Panc1 (cell line): ENCODE measurements at regions not wholly inside any gene's neighbourhood (a gene's known extent, or its start where the extent isn't known, plus 50 kb on each side); places are given as distances from the start of the nearest gene placed in this dataset.

Source experiments
- ATAC-seq: fragments of 200-7000 bp; cut with Tn5 transposase; 2 replicates; pipeline ENCODE4 v1.9.1; 2020; ENCODE audit warnings: mild to moderate bottlenecking, moderate library complexity
- BruUV-seq: library from RNA; stranded (reverse); fragments of 400-500 nt; replicated peaks from 2 replicates; lab custom pipeline; 2021; lab: Mats Ljungman, UMichigan
- CTCF ChIA-PET: fragments of 300-600 bp; sonication (Branson Sonifier 250); formaldehyde crosslinking; loops from one replicate; lab custom pipeline; 2022; ENCODE audit warnings: antibody characterized with exemption; lab: Charles Lee
- POLR2A ChIA-PET: fragments of 300-600 bp; sonication (Branson Sonifier 250); formaldehyde crosslinking; loops from one replicate; lab custom pipeline; 2022; ENCODE audit warnings: antibody characterized with exemption; lab: Charles Lee
- DNase-seq: peaks from one replicate; pipeline ENCODE4 v3.0.0-alpha.2; 2010; ENCODE audit warnings: low read depth, low spot score
- H3K27ac ChIP-seq: 2 replicates; pipeline ENCODE4 v1.5.1; 2011; ENCODE audit warnings: mild to moderate bottlenecking, low read length, inconsistent platforms
- H3K27me3 ChIP-seq: fragments of 200-500 bp; sonication (Bioruptor generic); 2 replicates; pipeline ENCODE4 v1.6.0; 2014; ENCODE audit warnings: low read length, inconsistent platforms; ENCODE audit not compliant: control insufficient read depth, insufficient read depth
- H3K36me3 ChIP-seq: fragments of 200-500 bp; sonication (Bioruptor generic); 2 replicates; pipeline ENCODE4 v1.5.1; 2014; ENCODE audit warnings: inconsistent platforms, mild to moderate bottlenecking, low read length, moderate library complexity; ENCODE audit not compliant: control insufficient read depth, insufficient read depth
- H3K4me1 ChIP-seq: 2 replicates; pipeline ENCODE4 v1.5.1; 2011; ENCODE audit warnings: inconsistent platforms, mild to moderate bottlenecking, low read length, moderate library complexity; ENCODE audit not compliant: control insufficient read depth, insufficient read depth
- H3K4me3 ChIP-seq, 2 experiments: 2 replicates each; pipeline ENCODE4 v1.5.1; 2011 to 2012; ENCODE audit warnings: low read depth in 2 of 2, low read length in 2 of 2, mild to moderate bottlenecking in 2 of 2, inconsistent platforms in 1 of 2, moderate library complexity in 1 of 2
- H3K9me3 ChIP-seq: fragments of 200-500 bp; sonication (Bioruptor generic); 2 replicates; pipeline ENCODE4 v1.5.1; 2014; ENCODE audit warnings: low read depth, mild to moderate bottlenecking, inconsistent platforms, low read length, moderate library complexity; ENCODE audit not compliant: control insufficient read depth, insufficient read depth
- POLR2AphosphoS5 ChIP-seq: IDR thresholded peaks from 2 replicates; pipeline ENCODE4 v1.6.1; 2012; ENCODE audit warnings: mild to moderate bottlenecking, low read depth, low read length, moderate library complexity
- SIN3A ChIP-seq: IDR thresholded peaks from 2 replicates; pipeline ENCODE4 v1.6.1; 2012; ENCODE audit warnings: low read depth, mild to moderate bottlenecking, low read length, moderate library complexity, borderline replicate concordance; ENCODE audit not compliant: insufficient read depth
- TCF7L2 ChIP-seq: IDR thresholded peaks from 2 replicates; pipeline ENCODE4 v1.6.1; 2011; ENCODE audit warnings: mild to moderate bottlenecking, low read depth, low read length, inconsistent platforms
- in situ Hi-C: cut with HindIII; loops from 2 replicates; pipeline ENCODE4 v1.10.0; 2016; ENCODE audit warnings: low sequenced_read_pairs, low pct_unique_long_range_greater_than_20kb
- intact Hi-C: fragments of 100-400 bp; cut with micrococcal nuclease; formaldehyde crosslinking; loops from one replicate; pipeline ENCODE4 v1.10.0; 2022; ENCODE audit not compliant: unreplicated experiment
- TF ChIP-seq, protein P1 (sequence below): fragments of 450-650 bp; IDR thresholded peaks from 2 replicates; pipeline ENCODE4 v1.5.1; 2017; ENCODE audit warnings: mild to moderate bottlenecking
- TF ChIP-seq, protein P2 (sequence below), 2 experiments: IDR thresholded peaks; 2 replicates each; pipeline ENCODE4 v1.6.1; 2011 to 2012; ENCODE audit warnings: low read depth in 2 of 2, control low read depth in 1 of 2, low read length in 1 of 2, mild to moderate bottlenecking in 1 of 2, moderate library complexity in 1 of 2; ENCODE audit not compliant: insufficient read depth in 1 of 2

DNA sequence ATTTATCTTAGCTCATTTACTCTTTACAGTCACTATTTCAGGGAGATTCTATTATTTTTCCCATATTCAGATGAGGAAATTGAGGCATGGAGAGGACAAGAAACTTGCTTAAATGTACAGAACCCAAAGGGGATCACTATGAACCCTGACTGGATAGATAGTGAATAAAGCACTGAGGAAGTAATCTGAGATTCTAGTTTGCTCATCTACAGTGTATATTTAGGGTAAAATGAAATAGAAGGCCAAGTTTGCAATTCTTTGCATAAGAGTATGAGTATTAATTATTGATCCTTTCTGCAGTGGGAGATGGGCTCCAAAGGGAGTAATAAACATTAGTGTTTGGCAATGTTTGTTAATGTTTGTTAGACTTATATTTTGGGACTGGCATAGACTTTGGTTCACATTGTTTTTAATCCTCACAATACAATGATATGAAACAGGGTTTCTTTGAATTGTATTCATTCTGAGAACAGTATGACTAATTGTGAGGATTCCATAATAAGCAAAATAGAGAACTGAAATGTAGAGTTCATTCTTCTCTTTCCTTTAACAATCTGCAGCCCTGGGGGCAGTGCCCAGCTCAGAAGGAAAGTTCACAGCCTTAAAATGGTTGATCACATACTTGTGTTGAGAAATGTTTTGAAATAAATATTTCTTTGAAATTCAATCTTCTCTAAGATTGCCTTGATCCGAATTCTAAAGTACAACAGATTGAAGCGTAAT lies 131.0 kb upstream of the ZNF804B start:
- CTCF ChIA-PET, result no interaction called here
- Histone ChIP-seq H3K36me3 (no peaks in the 10 kb centered on the region), H3K4me1 (no peaks in the 10 kb centered on the region), H3K4me3 (no peak overlapping the region), H3K9me3 (no peaks in the 10 kb centered on the region), H3K27me3 (no peaks in the 10 kb centered on the region), H3K27ac (no peak overlapping the region)
- in situ Hi-C loops, result no loop called here
- DNase-seq (no peak), ATAC-seq (no peak)
- intact Hi-C loops, result no loop called here
- POLR2A ChIA-PET, result no interaction called here
- BruUV-seq, result no TSS peak
- TF ChIP-seq, protein P1, sequence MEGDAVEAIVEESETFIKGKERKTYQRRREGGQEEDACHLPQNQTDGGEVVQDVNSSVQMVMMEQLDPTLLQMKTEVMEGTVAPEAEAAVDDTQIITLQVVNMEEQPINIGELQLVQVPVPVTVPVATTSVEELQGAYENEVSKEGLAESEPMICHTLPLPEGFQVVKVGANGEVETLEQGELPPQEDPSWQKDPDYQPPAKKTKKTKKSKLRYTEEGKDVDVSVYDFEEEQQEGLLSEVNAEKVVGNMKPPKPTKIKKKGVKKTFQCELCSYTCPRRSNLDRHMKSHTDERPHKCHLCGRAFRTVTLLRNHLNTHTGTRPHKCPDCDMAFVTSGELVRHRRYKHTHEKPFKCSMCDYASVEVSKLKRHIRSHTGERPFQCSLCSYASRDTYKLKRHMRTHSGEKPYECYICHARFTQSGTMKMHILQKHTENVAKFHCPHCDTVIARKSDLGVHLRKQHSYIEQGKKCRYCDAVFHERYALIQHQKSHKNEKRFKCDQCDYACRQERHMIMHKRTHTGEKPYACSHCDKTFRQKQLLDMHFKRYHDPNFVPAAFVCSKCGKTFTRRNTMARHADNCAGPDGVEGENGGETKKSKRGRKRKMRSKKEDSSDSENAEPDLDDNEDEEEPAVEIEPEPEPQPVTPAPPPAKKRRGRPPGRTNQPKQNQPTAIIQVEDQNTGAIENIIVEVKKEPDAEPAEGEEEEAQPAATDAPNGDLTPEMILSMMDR, result no peak
- TF ChIP-seq, protein P2, sequence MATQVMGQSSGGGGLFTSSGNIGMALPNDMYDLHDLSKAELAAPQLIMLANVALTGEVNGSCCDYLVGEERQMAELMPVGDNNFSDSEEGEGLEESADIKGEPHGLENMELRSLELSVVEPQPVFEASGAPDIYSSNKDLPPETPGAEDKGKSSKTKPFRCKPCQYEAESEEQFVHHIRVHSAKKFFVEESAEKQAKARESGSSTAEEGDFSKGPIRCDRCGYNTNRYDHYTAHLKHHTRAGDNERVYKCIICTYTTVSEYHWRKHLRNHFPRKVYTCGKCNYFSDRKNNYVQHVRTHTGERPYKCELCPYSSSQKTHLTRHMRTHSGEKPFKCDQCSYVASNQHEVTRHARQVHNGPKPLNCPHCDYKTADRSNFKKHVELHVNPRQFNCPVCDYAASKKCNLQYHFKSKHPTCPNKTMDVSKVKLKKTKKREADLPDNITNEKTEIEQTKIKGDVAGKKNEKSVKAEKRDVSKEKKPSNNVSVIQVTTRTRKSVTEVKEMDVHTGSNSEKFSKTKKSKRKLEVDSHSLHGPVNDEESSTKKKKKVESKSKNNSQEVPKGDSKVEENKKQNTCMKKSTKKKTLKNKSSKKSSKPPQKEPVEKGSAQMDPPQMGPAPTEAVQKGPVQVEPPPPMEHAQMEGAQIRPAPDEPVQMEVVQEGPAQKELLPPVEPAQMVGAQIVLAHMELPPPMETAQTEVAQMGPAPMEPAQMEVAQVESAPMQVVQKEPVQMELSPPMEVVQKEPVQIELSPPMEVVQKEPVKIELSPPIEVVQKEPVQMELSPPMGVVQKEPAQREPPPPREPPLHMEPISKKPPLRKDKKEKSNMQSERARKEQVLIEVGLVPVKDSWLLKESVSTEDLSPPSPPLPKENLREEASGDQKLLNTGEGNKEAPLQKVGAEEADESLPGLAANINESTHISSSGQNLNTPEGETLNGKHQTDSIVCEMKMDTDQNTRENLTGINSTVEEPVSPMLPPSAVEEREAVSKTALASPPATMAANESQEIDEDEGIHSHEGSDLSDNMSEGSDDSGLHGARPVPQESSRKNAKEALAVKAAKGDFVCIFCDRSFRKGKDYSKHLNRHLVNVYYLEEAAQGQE (IDR thresholded peaks at IDR 0.05; ENCODE audit: insufficient read depth in 1 of 2, low read depth in 2 of 2, low read length in 1 of 2), result no peak
- no peak for TF ChIP-seq TCF7L2
- no peak for TF ChIP-seq POLR2AphosphoS5
- no peak for TF ChIP-seq SIN3A

DNA sequence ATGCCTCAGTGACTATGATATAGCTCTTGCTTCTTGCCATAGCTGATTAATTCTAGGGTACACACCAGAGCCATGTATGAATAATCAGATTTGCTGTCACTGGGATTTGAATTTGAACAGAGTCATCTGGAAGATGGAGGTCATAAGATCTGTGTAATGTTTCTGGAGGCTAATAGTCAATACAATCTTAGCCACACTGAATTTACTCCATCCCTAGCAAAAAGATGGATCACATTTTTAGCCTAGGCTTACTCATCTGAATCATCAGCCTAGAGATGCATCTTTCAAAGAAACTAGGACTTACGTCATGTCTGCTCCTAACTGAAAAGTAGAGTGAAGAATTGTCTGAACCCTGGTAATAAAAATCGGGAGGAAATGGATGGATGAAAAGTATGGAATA lies 142.3 kb upstream of the ZNF804B start:
- in situ Hi-C loops, result no loop called here
- TF ChIP-seq TCF7L2, result no peak
- TF ChIP-seq, protein P1, result no peak
- TF ChIP-seq, protein P2 (IDR thresholded peaks at IDR 0.05; ENCODE audit: insufficient read depth in 1 of 2, low read depth in 2 of 2, low read length in 1 of 2), result no peak
- no peak for TF ChIP-seq POLR2AphosphoS5
- no peak for TF ChIP-seq SIN3A
- Histone ChIP-seq H3K36me3 (no peaks in the 10 kb centered on the region), H3K27ac (no peak overlapping the region), H3K9me3 (no peaks in the 10 kb centered on the region), H3K27me3 (no peaks in the 10 kb centered on the region), H3K4me3 (no peak overlapping the region), H3K4me1 (no peaks in the 10 kb centered on the region)
- CTCF ChIA-PET, result no interaction called here
- DNase-seq (no peak), ATAC-seq (no peak)
- intact Hi-C loops, result no loop called here
- no TSS peak for BruUV-seq
- POLR2A ChIA-PET, result no interaction called here
